HG02798 (cell line): ENCODE measurements at regions not wholly inside any gene's neighbourhood (a gene's known extent, or its start where the extent isn't known, plus 50 kb on each side); places are given as distances from the start of the nearest gene placed in this dataset.
"Not testable (repeated sequence)": the region's sequence is repeated elsewhere in the genome, so short reads cannot be mapped to it uniquely, and the experiment has no call there.

Experiments used
- ATAC-seq: cut with Tn5 transposase; IDR thresholded peaks from one replicate; pipeline ENCODE4 v1.9.1; 2021; ENCODE audit warnings: mild to moderate bottlenecking; ENCODE audit not compliant: unreplicated experiment, poor library complexity

DNA sequence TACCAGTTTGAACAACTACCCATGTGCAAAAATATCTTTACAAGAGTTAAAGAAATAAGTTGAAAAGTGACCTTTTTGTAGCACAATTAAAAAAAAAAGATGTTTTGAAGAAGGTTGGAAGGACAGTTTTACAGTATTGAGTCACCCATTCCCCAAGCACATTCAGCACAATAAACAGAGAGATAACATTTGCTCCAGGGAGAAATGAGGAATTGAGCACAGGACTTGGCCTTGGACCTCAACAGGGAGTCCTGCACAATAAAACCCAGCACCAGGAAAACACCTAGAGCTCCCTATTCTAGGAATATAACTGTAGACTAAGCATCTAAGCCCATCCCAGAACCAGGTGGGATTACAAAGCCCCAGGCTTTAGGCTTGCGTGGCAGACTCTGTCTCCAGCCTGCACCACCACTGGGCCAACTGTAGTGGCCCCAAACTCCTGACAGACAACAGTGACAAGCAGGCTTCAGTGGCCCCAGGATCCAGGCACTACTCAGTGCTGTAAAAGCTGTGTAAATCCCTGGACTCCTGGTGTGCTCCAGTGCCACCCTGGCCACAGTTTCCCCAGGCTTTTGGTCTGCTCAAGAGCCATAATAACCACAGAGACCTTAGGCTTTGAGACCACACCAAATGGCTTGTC, 857.2 kb downstream of the SLITRK1 start:
- no peak for ATAC-seq

- ATAC-seq, result no peak
These were observed 858.0 kb downstream of the SLITRK1 start for GRCh38 chr13:83024232-83024631.

DNA sequence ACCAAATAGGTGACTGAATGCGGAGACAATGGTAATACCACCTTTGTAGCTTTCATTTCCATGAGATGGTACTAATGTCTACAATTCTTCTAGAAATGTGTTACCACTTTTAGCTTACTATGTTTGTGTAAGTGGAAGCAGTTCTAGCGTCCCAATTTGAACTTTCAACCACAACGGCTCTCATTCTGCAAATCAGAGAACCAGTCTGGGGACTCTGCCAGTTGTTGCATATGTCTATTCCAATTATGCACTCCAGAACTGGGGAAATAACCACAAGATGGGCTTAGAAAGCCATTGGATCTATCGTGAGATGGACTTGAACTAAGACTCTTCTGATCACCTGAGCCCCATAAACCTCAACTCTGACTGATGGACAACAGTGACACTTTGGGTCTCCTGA, 862.3 kb downstream of the SLITRK1 start:
- ATAC-seq, result no peak

DNA sequence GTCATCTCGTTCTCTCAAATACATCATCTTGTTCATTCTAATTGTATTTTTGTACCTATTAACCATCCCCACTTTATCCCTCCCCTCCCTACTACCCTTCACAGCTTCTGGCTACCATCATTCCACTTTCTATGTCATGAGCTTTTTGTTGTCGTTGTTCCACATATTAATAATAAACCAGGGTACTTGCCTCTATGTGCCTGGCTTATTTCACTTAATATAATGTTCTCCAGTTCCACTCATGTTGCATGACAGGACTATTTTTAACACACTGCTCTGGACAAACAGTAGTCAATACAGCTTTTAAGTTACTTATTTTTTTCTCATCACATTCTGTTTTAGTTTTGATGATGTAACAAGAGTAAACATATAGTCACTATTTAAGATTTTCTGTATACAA, 872.3 kb downstream of the SLITRK1 start:
- ATAC-seq, result no peak

DNA sequence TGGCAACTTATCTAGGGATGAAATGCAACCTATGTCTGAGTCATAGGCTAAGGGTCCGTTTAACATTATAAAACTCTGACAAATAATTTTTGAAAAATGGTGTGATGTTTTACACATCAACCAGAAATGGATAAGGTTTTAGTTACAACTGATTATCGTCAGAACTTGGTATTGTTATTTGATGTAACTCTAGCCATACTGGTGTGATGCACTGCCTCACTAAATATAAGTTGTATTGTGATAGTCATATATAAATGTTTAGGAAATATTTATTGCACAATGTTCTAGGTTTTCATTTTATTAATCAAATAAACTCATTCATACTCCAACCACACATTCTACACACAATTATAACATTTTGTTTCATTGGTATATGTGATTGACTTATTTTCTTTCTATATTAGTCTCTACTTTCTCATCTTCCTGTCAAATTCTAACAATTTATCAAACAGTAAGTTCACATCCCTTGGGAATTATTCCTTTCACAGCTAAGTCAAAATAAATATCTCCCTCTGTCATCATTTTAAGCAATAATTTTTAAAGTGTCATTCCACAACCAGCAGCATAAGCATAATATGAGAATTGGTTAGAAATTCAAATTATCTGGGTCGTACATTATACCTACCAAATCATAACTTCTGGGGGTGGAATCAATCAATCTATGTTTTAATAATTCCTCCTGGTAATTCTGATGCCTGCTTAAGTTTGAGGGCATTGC, 873.9 kb downstream of the SLITRK1 start:
- ATAC-seq, result no peak

DNA sequence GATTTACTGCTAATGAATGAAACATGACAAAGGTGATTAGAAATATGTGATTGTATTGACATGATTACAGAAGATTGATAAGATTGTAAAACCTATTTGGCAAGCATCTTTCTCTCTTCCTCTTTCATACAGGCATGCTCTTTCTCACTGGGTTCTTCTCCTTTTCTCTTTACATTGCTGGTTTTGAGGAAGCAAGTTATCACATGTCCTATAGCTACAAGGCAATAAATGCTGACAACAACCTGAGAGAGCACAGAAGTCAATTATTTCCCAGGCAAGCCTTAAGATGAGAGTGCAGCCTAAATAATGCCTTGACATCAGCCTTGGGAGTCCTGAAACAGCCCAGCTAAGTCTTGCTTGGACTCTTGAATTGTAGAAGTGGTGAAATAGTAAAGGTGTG, 875.0 kb downstream of the SLITRK1 start:
- ATAC-seq, result no peak

GRCh38 chr13:83003185-83003584, 879.1 kb downstream of the SLITRK1 start:
- ATAC-seq, result no peak

- no peak for ATAC-seq
These were observed 888.9 kb downstream of the SLITRK1 start for GRCh38 chr13:82993417-82993816.

DNA sequence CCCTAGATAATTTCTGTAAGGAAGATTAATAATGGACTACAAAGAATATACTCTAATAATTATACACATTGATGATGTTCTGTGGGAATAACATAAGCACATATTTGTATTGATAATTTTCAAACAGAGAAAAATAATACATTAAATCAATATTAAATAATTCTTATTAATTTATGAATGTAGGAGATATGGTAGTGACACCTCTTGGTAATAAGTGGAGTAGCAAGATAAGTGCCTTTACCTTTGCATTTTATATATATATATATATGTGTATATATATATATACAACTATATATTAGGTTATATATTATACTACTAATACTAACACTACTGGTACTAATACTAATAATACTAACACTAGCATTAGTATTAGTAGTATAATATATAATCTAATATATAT, 905.8 kb downstream of the SLITRK1 start:
- ATAC-seq, result no peak

- no peak for ATAC-seq
These were observed 918.8 kb downstream of the SLITRK1 start for GRCh38 chr13:82963226-82964099.

DNA sequence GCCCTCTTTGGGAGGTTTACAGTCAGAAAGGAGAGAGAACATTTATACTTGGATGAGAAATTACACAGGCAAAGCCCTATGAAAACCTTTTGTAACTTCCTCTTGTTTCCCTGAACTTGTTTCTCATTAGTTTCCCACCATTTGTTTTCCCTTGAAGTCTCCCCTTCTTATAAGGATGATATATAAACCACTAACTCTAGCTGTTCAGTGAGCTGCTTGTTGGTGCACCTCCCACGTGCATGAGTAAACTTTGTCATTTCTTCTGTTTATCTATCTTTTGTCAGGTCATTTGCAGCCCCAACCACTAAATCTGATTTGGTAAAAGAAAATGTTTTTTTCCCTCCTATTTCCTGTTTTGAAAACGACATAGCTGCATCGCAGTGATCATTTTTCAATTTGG, 919.9 kb downstream of the SLITRK1 start:
- ATAC-seq, result no peak

- ATAC-seq, result no peak
These were observed 920.5 kb downstream of the SLITRK1 start for GRCh38 chr13:82961757-82962156.

DNA sequence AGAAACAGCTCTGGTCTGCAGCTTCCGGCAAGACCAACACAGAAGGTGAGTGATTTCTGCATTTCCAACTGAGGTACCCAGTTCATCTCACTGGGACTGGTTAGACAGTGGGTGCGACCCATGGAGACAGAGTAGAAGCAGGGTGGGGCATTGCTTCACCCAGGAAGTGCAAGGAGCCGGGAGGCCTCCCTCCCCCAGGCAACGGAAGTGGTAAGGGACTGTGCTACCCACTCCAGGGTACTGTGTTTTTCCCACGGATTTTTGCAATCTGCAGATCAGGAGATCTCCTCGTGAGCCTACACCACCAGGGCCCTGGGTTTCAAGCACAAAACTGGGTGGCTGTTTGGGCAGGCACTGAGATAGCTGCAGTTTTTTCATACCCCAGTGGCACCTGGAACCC, 929.9 kb downstream of the SLITRK1 start:
- not testable (repeated sequence) for ATAC-seq

- no peak for ATAC-seq
These were observed 934.6 kb downstream of the SLITRK1 start for GRCh38 chr13:82947683-82948082.

DNA sequence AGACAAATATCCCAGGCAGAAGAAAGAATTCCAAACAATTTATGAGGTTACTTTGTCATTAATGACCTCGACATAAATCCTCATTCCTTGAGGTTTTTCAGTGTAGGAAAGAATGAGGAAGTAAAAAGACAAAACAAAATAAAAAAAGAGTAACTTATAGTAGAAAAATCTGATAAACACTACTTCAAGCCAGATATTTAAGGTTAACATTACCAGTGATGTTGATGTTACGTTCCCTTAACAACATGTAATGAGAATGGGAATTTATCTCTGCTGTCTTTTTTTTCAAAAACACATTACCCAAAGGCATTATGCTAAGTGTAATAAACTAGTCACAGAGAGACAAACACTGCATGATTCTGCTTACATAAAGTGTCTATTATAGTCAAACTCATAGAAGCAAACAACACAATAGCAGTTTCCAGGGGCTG, 935.1 kb downstream of the SLITRK1 start:
- no peak for ATAC-seq

- ATAC-seq, result no peak
These were observed 943.6 kb downstream of the SLITRK1 start for GRCh38 chr13:82938644-82939043.

- ATAC-seq, result no peak
These were observed 948.3 kb downstream of the SLITRK1 start for GRCh38 chr13:82934000-82934399.

- ATAC-seq, result no peak
These were observed 957.2 kb downstream of the SLITRK1 start for GRCh38 chr13:82925114-82925513.

GRCh38 chr13:82917984-82918383, 964.3 kb downstream of the SLITRK1 start:
- no peak for ATAC-seq

- no peak for ATAC-seq
These were observed 969.7 kb downstream of the SLITRK1 start for GRCh38 chr13:82912564-82912963.

- no peak for ATAC-seq
These were observed 977.2 kb downstream of the SLITRK1 start for GRCh38 chr13:82905071-82905470.
